ENCODE measurements at regions not wholly inside any gene's neighbourhood (a gene's known extent, or its start where the extent isn't known, plus 50 kb on each side); places are given as distances from the start of the nearest gene placed in this dataset.

DNA sequence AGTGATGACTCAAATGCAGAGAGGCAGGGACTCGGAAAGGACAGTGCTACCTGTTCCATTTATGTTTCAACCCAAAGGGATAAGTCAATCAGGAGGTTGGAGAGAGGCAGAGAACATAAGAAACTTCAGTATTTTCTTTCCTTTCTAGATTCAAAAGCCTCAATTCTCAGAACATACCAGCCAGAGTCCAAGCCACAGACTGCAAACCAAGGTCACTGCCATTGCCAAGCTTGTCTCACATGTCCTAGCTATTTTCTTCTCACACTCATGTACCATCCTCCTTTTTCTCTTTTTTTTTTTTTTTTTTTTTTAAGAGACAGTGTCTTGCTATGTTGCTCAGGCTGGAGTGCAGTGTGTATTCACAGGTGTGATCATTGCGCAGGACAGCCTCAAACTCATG lies 111.7 kb upstream of the AKIP1 start:
- Histone ChIP-seq H3K4me2 (ENCODE audit: extremely low read depth, insufficient read depth, low read length) (no peak overlapping the region), H3K36me3 (ENCODE audit: control insufficient read depth, insufficient read depth, low read length) (no peaks in the 10 kb centered on the region), H3K27me3 (ENCODE audit: control insufficient read depth, insufficient read depth, low read length) (no peaks in the 10 kb centered on the region), H2AFZ (ENCODE audit: low read length) (no peak overlapping the region), H3K9me3 (ENCODE audit: control insufficient read depth, insufficient read depth, low read depth, low read length) (no peaks in the 10 kb centered on the region), H3K27ac (ENCODE audit: insufficient read depth, low read length) (no peak overlapping the region), H3K4me1 (ENCODE audit: control insufficient read depth, extremely low read depth, insufficient read depth, low read length) (no peaks in the 10 kb centered on the region), H4K20me1 (ENCODE audit: control insufficient read depth, extremely low read depth, insufficient read depth, low read length) (no peaks in the 10 kb centered on the region), H3K79me2 (ENCODE audit: control insufficient read depth, insufficient read depth, low read length) (peaks cover 11% of the 10 kb centered on the region), H3K9ac (ENCODE audit: insufficient read depth, low read length) (no peak overlapping the region), H3K4me3 (replicated peaks in 1 of 4; ENCODE audit: control extremely low read depth in 1 of 4, insufficient read depth in 1 of 4, low read depth in 3 of 4, low read length in 4 of 4) (no peak overlapping the region)
- no peak for TF ChIP-seq EZH2 (IDR thresholded peaks at IDR 0.05; ENCODE audit: low read length, missing control alignments)
- TF ChIP-seq, protein P1, sequence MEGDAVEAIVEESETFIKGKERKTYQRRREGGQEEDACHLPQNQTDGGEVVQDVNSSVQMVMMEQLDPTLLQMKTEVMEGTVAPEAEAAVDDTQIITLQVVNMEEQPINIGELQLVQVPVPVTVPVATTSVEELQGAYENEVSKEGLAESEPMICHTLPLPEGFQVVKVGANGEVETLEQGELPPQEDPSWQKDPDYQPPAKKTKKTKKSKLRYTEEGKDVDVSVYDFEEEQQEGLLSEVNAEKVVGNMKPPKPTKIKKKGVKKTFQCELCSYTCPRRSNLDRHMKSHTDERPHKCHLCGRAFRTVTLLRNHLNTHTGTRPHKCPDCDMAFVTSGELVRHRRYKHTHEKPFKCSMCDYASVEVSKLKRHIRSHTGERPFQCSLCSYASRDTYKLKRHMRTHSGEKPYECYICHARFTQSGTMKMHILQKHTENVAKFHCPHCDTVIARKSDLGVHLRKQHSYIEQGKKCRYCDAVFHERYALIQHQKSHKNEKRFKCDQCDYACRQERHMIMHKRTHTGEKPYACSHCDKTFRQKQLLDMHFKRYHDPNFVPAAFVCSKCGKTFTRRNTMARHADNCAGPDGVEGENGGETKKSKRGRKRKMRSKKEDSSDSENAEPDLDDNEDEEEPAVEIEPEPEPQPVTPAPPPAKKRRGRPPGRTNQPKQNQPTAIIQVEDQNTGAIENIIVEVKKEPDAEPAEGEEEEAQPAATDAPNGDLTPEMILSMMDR (conservative IDR thresholded peaks at IDR 0.05 in 1 of 2, IDR thresholded peaks at IDR 0.05 in 1 of 2; ENCODE audit: low read depth in 1 of 2, low read length in 2 of 2), result no peak
- DNase-seq (ENCODE audit: low read depth in 2 of 2), result no peak

DNA sequence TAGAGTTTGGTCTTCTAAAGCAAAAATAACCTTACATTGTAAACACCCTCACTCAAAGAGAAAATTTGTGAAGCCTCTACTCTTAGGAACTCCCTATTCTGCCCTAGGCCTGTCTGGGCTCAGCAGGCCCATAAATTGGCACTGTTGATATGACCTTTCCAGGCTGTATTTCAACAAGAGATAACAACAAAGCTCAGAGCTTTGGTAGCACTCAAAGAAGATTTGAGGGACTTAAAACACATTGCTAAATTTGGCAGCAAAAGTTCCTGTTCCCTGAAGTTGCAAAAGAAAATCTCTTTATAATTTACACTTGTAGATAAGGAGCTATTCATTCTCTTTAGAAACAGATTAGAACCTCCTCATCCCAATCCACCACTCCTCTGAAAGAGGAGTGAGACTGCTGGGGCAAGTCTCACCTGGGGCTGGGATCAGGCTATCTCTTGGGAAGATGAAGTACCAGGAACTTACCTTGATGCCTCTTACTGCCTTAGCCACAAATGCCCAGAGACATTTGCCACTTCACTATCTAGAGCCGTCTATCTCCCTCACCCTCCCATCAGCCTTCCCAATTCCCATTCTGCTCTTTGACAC lies 110.4 kb upstream of the AKIP1 start:
- H3K79me2 ChIP-seq (ENCODE audit: control insufficient read depth, insufficient read depth, low read length), result peaks cover 19% of the 10 kb centered on the region

DNA sequence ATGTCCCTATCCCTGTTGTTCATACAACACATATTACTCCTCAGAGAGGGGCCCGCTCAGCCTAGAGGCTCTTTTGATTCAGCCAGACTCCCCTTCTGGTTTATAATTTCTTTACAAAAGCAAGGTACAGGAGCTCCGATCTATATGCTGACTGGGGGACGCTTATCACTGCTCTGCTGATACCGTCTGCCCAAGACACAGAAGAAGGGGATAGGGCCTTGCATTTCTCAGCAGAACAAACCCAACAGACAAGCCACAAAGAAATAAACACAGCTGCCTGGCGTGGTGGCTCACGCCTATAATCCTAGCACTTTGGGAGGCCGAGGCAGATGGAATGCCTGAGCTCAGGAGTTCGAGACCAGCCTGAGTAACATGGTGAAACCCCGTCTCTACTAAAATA lies 109.9 kb upstream of the AKIP1 start:
- Histone ChIP-seq H3K4me3 (replicated peaks in 1 of 4; ENCODE audit: control extremely low read depth in 1 of 4, insufficient read depth in 1 of 4, low read depth in 3 of 4, low read length in 4 of 4) (no peak overlapping the region), H3K4me1 (ENCODE audit: control insufficient read depth, extremely low read depth, insufficient read depth, low read length) (no peaks in the 10 kb centered on the region), H3K27me3 (ENCODE audit: control insufficient read depth, insufficient read depth, low read length) (no peaks in the 10 kb centered on the region), H3K79me2 (ENCODE audit: control insufficient read depth, insufficient read depth, low read length) (peaks cover 23% of the 10 kb centered on the region), H2AFZ (ENCODE audit: low read length) (no peak overlapping the region), H3K9me3 (ENCODE audit: control insufficient read depth, insufficient read depth, low read depth, low read length) (no peaks in the 10 kb centered on the region), H3K27ac (ENCODE audit: insufficient read depth, low read length) (no peak overlapping the region), H3K36me3 (ENCODE audit: control insufficient read depth, insufficient read depth, low read length) (no peaks in the 10 kb centered on the region), H3K9ac (ENCODE audit: insufficient read depth, low read length) (no peak overlapping the region), H3K4me2 (ENCODE audit: extremely low read depth, insufficient read depth, low read length) (no peak overlapping the region), H4K20me1 (ENCODE audit: control insufficient read depth, extremely low read depth, insufficient read depth, low read length) (no peaks in the 10 kb centered on the region)
- TF ChIP-seq, protein P1 (conservative IDR thresholded peaks at IDR 0.05 in 1 of 2, IDR thresholded peaks at IDR 0.05 in 1 of 2; ENCODE audit: low read depth in 1 of 2, low read length in 2 of 2), result no peak
- no peak for TF ChIP-seq EZH2 (IDR thresholded peaks at IDR 0.05; ENCODE audit: low read length, missing control alignments)
- DNase-seq (ENCODE audit: low read depth in 2 of 2), result no peak

More for the DNA sequence above, 110.4 kb upstream of the AKIP1 start:
- no peaks in the 10 kb centered on the region for H3K36me3 ChIP-seq (ENCODE audit: control insufficient read depth, insufficient read depth, low read length)
- no peak overlapping the region for H3K9ac ChIP-seq (ENCODE audit: insufficient read depth, low read length)
- no peak overlapping the region for H3K4me2 ChIP-seq (ENCODE audit: extremely low read depth, insufficient read depth, low read length)
- TF ChIP-seq, protein P1 (conservative IDR thresholded peaks at IDR 0.05 in 1 of 2, IDR thresholded peaks at IDR 0.05 in 1 of 2; ENCODE audit: low read depth in 1 of 2, low read length in 2 of 2), result no peak
- H4K20me1 ChIP-seq (ENCODE audit: control insufficient read depth, extremely low read depth, insufficient read depth, low read length), result no peaks in the 10 kb centered on the region
- no peak overlapping the region for H3K4me3 ChIP-seq (replicated peaks in 1 of 4; ENCODE audit: control extremely low read depth in 1 of 4, insufficient read depth in 1 of 4, low read depth in 3 of 4, low read length in 4 of 4)
- H2AFZ ChIP-seq (ENCODE audit: low read length), result no peak overlapping the region
- H3K9me3 ChIP-seq (ENCODE audit: control insufficient read depth, insufficient read depth, low read depth, low read length), result no peaks in the 10 kb centered on the region
- no peaks in the 10 kb centered on the region for H3K4me1 ChIP-seq (ENCODE audit: control insufficient read depth, extremely low read depth, insufficient read depth, low read length)
- no peak for DNase-seq (ENCODE audit: low read depth in 2 of 2)
- no peaks in the 10 kb centered on the region for H3K27me3 ChIP-seq (ENCODE audit: control insufficient read depth, insufficient read depth, low read length)
- no peak overlapping the region for H3K27ac ChIP-seq (ENCODE audit: insufficient read depth, low read length)

Data from fibroblast of lung (primary cell).